Pulmonary artery endothelial cell (primary cell): ENCODE measurements at regions not wholly inside any gene's neighbourhood (a gene's known extent, or its start where the extent isn't known, plus 50 kb on each side); places are given as distances from the start of the nearest gene placed in this dataset.
"Not testable (repeated sequence)": the region's sequence is repeated elsewhere in the genome, so short reads cannot be mapped to it uniquely, and the experiment has no call there.

Experiments
- DNase-seq: peaks from one replicate; pipeline ENCODE4 v3.0.0-alpha.2; 2011; ENCODE audit warnings: low read depth, low spot score

GRCh38 chr11:112537846-112538330 is 277.2 kb upstream of the PLET1 start:
- no peak for DNase-seq

- DNase-seq = no peak
Measured at GRCh38 chr11:112538534-112539280, 278.0 kb upstream of the PLET1 start.

GRCh38 chr11:112539281-112539555 is 278.6 kb upstream of the PLET1 start:
- DNase-seq = not testable (repeated sequence)

GRCh38 chr11:112539741-112540140 is 279.1 kb upstream of the PLET1 start:
- DNase-seq = no peak

GRCh38 chr11:112540261-112540660 is 279.6 kb upstream of the PLET1 start:
- DNase-seq = no peak

GRCh38 chr11:112541140-112542046 is 280.7 kb upstream of the PLET1 start:
- no peak for DNase-seq

- no peak for DNase-seq
Measured at GRCh38 chr11:112542479-112542878, 281.8 kb upstream of the PLET1 start.

GRCh38 chr11:112543390-112543789 is 282.7 kb upstream of the PLET1 start:
- DNase-seq = no peak

- no peak for DNase-seq
Measured at GRCh38 chr11:112548641-112549040, 288.0 kb upstream of the PLET1 start.

GRCh38 chr11:112553205-112553731 is 292.6 kb upstream of the PLET1 start:
- no peak for DNase-seq

GRCh38 chr11:112554586-112554985 is 293.9 kb upstream of the PLET1 start:
- DNase-seq = no peak

- peak; percentile 5 for DNase-seq
Measured at GRCh38 chr11:112555491-112556364, 295.1 kb upstream of the PLET1 start.

- DNase-seq = no peak
Measured at GRCh38 chr11:112558691-112559090, 298.0 kb upstream of the PLET1 start.

GRCh38 chr11:112563808-112564207 is 303.1 kb upstream of the PLET1 start:
- no peak for DNase-seq

- no peak for DNase-seq
Measured at GRCh38 chr11:112564228-112564955, 303.7 kb upstream of the PLET1 start.

- DNase-seq = no peak
Measured at GRCh38 chr11:112565551-112565950, 304.9 kb upstream of the PLET1 start.

- no peak for DNase-seq
Measured at GRCh38 chr11:112566124-112566523, 305.5 kb upstream of the PLET1 start.

- no peak for DNase-seq
Measured at GRCh38 chr11:112570333-112570732, 309.7 kb upstream of the PLET1 start.

- no peak for DNase-seq
Measured at GRCh38 chr11:112579282-112579681, 318.6 kb upstream of the PLET1 start.

- no peak for DNase-seq
Measured at GRCh38 chr11:112580864-112581263, 320.2 kb upstream of the PLET1 start.

GRCh38 chr11:112581747-112582146 is 321.1 kb upstream of the PLET1 start:
- DNase-seq = no peak
